Anterior cingulate cortex (tissue), 58 donors: ENCODE measurements at regions not wholly inside any gene's neighbourhood (a gene's known extent, or its start where the extent isn't known, plus 50 kb on each side); places are given as distances from the start of the nearest gene placed in this dataset.
"Not testable (repeated sequence)": the region's sequence is repeated elsewhere in the genome, so short reads cannot be mapped to it uniquely, and the experiment has no call there.

Source experiments
- DNase-seq, 58 donors: peaks; one replicate each; lab custom pipeline; 2025; lab: John Stamatoyannopoulos, UW

DNA sequence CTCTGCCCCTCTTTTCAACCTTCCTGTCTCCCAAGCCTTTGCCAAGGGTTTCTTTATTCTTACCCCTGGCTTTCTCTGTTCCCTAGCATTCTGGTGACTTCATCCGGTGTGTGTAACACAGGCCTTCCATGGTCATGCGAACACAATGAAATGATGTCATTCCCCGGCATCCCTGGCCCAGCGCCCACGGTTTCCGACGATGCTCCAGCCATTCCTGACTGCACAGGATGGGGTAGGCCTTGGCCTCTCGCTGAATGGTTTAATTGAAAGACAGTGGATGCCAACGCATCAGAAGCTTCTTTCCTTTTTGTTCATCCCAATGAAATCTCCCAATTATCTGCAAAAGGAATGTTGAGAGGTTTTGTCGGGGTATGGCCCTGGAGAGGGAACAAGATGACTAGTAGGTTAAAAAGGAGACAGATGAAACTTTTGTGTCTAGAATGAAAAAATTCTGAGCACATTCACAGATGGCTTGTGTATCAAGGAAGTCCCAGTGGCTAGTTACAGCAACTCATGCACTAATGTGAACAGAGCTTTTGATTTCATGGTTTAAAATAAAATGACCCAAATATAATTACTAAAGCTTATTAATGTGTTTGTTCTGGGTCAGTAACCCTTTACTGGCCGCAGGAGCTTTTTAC, 655.0 kb downstream of the QKI start:
- DNase-seq = peak in 29 of 58 donors; percentile 6 to 87 (median 33)

- no peak for DNase-seq
These were observed 654.0 kb downstream of the QKI start for GRCh38 chr6:164068527-164068926.

DNA sequence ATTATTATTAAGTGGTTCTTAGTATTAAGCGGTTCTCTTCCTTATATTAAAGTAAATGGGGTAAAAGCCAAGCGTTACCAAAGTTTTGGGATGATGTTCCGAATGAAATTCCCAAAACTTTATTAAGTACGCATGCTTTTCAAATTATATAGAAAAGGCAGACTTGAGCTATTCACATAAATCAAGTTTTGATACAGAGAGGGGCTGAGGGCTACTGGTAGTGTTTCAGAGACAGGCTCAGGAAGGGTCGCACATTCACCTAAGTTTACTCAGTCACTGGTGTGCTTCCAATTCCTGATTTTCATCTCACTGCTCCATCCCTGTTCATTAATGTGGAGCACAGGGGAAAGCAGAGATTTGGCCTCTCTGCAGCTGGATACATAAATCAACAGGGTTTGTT, 652.2 kb downstream of the QKI start:
- no peak for DNase-seq

DNA sequence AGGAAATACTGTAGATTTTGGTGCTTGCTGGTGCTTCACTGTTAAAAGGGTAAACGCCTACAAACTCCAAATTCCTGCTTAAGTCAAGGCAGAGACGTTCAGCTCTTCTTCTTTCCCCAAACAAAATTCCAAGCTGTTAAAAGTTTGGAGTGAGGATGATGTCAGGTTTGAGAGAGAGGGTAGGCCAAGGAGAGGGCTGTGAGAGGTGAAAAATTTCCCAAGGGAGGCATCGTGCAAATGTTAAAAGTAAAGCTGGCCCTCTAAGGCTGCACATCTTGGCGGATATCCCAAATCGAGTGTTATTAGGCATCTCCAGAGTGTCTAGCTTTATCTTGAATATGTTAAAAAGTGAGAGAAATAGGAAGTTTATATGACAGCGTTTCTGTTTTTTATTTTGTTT, 651.8 kb downstream of the QKI start:
- DNase-seq = no peak

- DNase-seq = no peak
These were observed 648.8 kb downstream of the QKI start for GRCh38 chr6:164063346-164063745.

GRCh38 chr6:164062872-164063271, 648.4 kb downstream of the QKI start:
- no peak for DNase-seq

GRCh38 chr6:164057876-164058275, 643.4 kb downstream of the QKI start:
- no peak for DNase-seq

DNA sequence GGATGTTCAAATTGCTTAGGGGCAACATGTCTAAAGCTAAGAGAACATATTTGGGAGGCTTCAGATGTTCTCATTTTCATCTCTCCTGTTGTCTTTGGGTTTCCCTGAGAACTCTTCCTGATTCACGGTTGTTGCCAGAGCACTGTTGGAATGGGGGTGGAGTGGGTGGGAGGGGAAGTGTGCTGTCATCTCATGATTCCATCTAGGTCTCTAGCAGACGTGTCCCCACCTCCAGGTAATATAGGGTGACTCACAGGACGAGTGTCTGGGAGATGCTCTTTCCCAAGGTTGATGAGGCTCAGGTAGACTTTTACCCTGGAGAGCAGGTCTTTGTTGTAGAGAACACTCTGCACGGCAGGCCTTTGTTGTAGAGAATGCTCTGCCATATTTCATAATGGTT, 636.9 kb downstream of the QKI start:
- DNase-seq = peak in 1 of 58 donors; percentile 8

- no peak for DNase-seq
These were observed 635.0 kb downstream of the QKI start for GRCh38 chr6:164049517-164049988.

DNA sequence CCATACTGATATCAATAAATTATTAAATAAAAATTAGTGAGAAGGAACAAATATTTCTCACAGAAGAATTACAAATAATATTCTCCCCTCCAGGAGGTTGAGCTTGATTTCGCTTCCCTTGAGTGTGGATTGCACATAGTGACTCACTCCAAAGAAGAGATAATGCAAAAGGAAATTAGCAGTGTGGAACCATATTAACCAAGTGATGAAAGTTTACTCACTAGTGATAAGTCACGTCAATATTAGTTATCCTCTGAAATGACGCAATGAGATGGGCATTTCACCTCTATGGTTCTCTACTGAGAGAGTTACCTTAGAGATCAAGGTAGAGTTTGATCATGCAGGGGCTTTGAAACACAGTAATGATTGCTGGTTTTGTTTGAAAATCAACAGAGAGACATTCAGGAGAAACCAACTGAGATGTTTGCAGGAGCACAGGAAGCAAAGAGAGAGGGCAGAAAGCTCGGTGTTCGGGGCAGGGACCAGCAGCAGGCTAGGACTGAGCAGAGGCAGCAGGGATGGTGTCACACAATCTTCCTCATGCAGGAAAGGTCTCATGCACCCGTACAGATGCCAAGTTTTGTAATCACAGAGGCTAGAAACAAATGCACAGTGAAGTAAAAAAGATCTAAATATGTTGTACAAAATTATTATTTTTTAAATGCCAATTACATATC, 634.5 kb downstream of the QKI start:
- no peak for DNase-seq

GRCh38 chr6:164045082-164045481, 630.6 kb downstream of the QKI start:
- DNase-seq = no peak

DNA sequence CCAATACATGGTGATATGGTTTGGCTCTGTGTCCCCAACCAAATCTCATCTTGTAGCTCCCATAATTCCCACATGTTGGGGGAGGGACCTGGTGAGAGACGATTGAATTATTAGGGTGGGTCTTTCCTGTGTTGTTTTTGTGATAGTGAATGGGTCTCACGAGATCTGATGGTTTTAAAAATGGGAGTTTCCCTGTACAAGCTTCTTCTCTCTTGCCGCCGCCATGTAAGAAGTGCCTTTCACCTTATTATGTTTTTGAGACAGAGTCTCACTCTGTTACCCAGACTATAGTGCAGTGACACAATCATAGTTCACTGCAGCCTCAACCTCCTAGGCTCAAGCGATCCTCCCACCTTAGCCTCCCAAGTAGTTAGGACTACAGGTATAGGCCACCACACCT, 629.1 kb downstream of the QKI start:
- DNase-seq = not testable (repeated sequence)

DNA sequence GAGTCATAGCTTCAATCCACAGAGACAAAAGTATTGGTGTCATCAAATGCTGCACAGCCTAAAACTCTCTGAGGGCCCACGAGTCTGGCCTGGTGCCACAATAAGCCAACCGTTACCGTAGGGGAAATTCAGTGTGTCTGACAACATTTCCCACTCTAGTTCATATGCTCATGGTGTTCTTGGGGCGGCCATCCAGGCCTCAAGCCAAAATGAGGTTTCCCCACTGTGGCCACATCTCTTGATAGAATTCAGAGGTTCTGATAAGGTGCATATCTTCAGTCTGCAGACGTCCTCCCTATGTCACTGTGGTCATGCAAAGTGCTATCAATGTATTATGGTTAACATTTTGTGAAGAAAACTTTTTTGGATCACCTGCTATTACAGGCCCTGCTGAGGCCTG, 627.7 kb downstream of the QKI start:
- no peak for DNase-seq

DNA sequence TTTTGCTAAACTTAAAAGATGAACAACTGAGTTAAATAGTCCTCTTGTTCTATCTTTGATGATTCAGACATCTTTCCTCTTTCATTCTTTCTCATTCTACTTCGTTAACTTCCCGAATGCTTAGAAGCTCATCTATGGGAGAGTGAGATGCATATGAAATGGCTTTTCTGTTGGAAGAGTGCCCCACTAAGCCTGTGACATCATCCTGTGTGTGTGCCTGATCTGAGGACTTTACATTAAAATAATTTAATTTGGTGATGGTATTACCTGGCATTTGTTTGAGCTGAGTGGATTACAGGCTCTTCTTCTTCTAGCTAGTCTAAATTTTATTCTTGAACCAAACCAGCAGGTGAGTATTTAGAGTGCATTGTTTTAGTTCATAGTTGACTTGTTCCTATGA, 626.5 kb downstream of the QKI start:
- DNase-seq = no peak

DNA sequence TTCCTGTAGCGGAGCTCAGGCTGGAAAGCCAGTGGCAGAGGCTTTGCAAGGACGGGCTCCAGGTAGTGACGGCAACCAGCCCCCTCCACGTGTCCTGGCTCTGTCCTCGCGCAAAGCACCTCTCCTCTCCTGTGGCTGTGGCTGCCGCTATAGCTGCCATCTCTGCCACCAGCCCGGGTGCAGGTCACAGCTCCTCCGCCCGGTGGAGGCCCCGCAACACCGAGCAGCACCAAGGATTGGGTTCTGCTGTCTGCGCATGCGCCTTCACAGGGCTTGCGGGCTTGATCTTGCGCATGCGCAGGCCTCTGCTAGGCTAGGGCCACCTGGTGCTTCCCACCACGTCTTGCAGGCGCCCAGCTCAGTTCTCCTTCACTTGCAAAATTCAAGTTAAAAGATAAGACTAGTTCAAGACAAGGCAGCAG, 625.4 kb downstream of the QKI start:
- DNase-seq = peak in 1 of 58 donors; percentile 3

DNA sequence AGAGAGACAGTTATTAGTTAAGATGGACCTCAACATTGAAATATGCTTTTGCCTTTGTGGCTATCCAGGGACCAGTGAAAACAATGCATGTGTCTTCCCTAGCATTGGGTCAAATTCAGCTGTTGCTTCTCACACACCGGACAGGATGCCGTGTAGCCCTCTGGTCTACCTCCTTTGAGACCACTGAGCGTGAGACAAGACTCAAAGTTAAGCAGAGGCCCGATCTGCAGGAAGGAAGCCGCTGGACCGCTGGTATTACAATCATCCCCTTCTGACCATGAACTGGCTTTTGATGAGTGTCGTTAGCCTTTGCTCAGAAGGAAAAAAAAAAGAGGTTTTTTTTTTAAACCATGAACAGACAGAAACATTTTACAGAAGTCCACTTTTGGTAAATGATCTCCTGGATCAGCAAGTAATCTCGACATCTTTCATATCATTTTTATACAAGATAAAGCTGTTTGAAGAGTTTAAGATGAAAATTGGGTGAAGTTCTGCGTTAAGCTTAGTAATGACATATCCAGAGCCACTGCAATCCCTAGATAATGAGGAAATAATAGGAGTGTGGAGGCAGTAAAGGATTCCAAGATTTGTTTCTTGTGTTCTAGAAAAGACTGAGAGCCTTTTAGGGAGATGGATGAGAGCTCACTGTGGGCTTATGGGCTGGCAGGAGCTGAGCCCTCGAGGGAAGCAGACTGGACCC, 622.8 kb downstream of the QKI start:
- DNase-seq = no peak

- DNase-seq = no peak
These were observed 621.5 kb downstream of the QKI start for GRCh38 chr6:164035900-164036485.

- no peak for DNase-seq
These were observed 620.2 kb downstream of the QKI start for GRCh38 chr6:164034602-164035140.

GRCh38 chr6:164025180-164025579, 610.7 kb downstream of the QKI start:
- no peak for DNase-seq

- no peak for DNase-seq
These were observed 609.0 kb downstream of the QKI start for GRCh38 chr6:164023535-164023934.

DNA sequence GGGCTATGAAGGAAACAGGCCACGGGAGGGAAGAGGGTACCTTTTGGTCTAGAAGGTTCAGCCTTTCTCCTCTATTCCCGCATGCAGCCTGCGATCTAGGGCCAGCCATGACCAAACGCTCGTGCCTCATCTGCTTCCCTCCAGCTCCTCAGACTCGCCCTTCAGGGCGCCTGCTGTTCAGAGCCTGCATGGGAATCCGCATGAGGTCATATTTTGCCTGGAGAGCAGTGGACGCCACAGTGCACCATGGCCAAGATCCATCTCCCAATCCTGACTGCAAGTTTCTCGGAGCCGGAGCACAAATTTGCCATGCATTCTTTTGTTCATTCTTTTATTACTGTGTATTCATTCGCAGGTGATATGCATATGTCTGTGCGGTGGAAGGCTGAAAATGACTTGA, 608.1 kb downstream of the QKI start:
- DNase-seq = no peak
